Cardiac fibroblast (primary cell): ENCODE measurements at regions not wholly inside any gene's neighbourhood (a gene's known extent, or its start where the extent isn't known, plus 50 kb on each side); places are given as distances from the start of the nearest gene placed in this dataset.

Experiments used
- DNase-seq, 2 donors: peaks; one replicate each; pipeline versions ENCODE4 v3.0.0 to v3.0.0-alpha.2; 2010; ENCODE audit warnings: low read depth in 2 of 2
- H3K4me3 ChIP-seq, 2 donors: replicated peaks in 1 of 2; 1 replicate in 1 of 2; 2 replicates in 1 of 2; pipeline ENCODE4 v1.5.1; 2011; ENCODE audit warnings: low read depth in 2 of 2, low read length in 2 of 2, mild to moderate bottlenecking in 2 of 2, moderate library complexity in 1 of 2
- CTCF ChIP-seq: IDR thresholded peaks from one replicate; pipeline ENCODE4 v1.5.1; 2011; ENCODE audit warnings: low read depth, mild to moderate bottlenecking, low read length, inconsistent platforms

GRCh38 chr3:88248658-88249057 is 98.9 kb downstream of the C3orf38 start:
- no peak overlapping the region for H3K4me3 ChIP-seq
- DNase-seq: no peak
- TF ChIP-seq CTCF: no peak

GRCh38 chr3:88259045-88259444 is 109.3 kb downstream of the C3orf38 start:
- DNase-seq: no peak
- H3K4me3 ChIP-seq: no peak overlapping the region
- TF ChIP-seq CTCF: no peak

GRCh38 chr3:88262527-88262926 is 112.8 kb downstream of the C3orf38 start:
- TF ChIP-seq CTCF: no peak
- no peak for DNase-seq
- no peak overlapping the region for H3K4me3 ChIP-seq

GRCh38 chr3:88263417-88264100 is 113.8 kb downstream of the C3orf38 start:
- no peak overlapping the region for H3K4me3 ChIP-seq
- no peak for TF ChIP-seq CTCF
- no peak for DNase-seq

- no peak for DNase-seq
- no peak for TF ChIP-seq CTCF
- no peak overlapping the region for H3K4me3 ChIP-seq
Measured at GRCh38 chr3:88267441-88267840, 117.7 kb downstream of the C3orf38 start.

GRCh38 chr3:88267847-88268246 is 118.1 kb downstream of the C3orf38 start:
- no peak for TF ChIP-seq CTCF
- no peak for DNase-seq
- no peak overlapping the region for H3K4me3 ChIP-seq

GRCh38 chr3:88280326-88280725 is 130.6 kb downstream of the C3orf38 start:
- H3K4me3 ChIP-seq: no peak overlapping the region
- TF ChIP-seq CTCF: no peak
- no peak for DNase-seq
